Keratinocyte (primary cell): ENCODE measurements at regions not wholly inside any gene's neighbourhood (a gene's known extent, or its start where the extent isn't known, plus 50 kb on each side); places are given as distances from the start of the nearest gene placed in this dataset.

ENCODE experiments used
- EZH2 ChIP-seq: IDR thresholded peaks from one replicate; pipeline ENCODE4 v1.6.1; 2012; ENCODE audit warnings: inconsistent platforms, mild to moderate bottlenecking, low read length, moderate library complexity
- TF ChIP-seq, protein P1 (sequence below), 3 experiments: IDR thresholded peaks in 1 of 3; conservative IDR thresholded peaks in 1 of 3; optimal IDR thresholded peaks in 1 of 3; 2 replicates in 2 of 3; 3 replicates in 1 of 3; pipeline versions ENCODE3 to v1.5.1; 2011; ENCODE audit warnings: low read length in 3 of 3, mild to moderate bottlenecking in 3 of 3, moderate library complexity in 2 of 3, control low read depth in 1 of 3, inconsistent platforms in 1 of 3; ENCODE audit not compliant: insufficient read depth in 2 of 3; ENCODE audit errors: extremely low read depth in 1 of 3

DNA sequence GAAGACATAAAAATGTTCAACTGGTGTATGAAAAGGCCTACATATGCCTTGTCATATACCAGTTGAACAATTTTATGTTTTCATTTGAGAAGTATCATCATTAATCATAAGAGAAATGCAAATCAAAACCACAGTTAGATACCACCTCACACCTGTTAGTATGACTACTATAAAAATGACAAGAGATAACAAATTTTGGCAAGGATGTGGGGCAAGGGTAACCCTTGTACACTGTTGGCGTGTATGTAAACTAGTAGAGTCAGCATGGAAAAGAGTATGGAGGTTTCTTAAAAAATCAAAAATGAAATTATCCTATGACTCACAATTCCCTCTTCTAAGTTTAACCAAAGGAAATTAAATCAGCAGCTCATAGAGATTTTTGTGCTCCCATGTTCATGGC lies 250.4 kb upstream of the ST8SIA4 start:
- no peak for TF ChIP-seq EZH2
- TF ChIP-seq, protein P1, sequence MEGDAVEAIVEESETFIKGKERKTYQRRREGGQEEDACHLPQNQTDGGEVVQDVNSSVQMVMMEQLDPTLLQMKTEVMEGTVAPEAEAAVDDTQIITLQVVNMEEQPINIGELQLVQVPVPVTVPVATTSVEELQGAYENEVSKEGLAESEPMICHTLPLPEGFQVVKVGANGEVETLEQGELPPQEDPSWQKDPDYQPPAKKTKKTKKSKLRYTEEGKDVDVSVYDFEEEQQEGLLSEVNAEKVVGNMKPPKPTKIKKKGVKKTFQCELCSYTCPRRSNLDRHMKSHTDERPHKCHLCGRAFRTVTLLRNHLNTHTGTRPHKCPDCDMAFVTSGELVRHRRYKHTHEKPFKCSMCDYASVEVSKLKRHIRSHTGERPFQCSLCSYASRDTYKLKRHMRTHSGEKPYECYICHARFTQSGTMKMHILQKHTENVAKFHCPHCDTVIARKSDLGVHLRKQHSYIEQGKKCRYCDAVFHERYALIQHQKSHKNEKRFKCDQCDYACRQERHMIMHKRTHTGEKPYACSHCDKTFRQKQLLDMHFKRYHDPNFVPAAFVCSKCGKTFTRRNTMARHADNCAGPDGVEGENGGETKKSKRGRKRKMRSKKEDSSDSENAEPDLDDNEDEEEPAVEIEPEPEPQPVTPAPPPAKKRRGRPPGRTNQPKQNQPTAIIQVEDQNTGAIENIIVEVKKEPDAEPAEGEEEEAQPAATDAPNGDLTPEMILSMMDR (optimal IDR thresholded peaks at IDR 0.05 in 1 of 3, IDR thresholded peaks at IDR 0.05 in 1 of 3, conservative IDR thresholded peaks at IDR 0.05 in 1 of 3; ENCODE audit: extremely low read depth in 1 of 3, insufficient read depth in 2 of 3, low read length in 3 of 3) = no peak
